GM06990 (cell line): ENCODE measurements at regions not wholly inside any gene's neighbourhood (a gene's known extent, or its start where the extent isn't known, plus 50 kb on each side); places are given as distances from the start of the nearest gene placed in this dataset.

Experiments
- DNase-seq: peaks from one replicate; pipeline ENCODE4 v3.0.0-alpha.2; 2011; ENCODE audit not compliant: insufficient read length; ENCODE audit errors: extremely low read depth
- H3K27me3 ChIP-seq: replicated peaks from 2 replicates; pipeline ENCODE4 v1.6.0; 2011; ENCODE audit warnings: low read length; ENCODE audit not compliant: control insufficient read depth, insufficient read depth
- H3K36me3 ChIP-seq: 2 replicates; pipeline ENCODE4 v1.5.1; 2011; ENCODE audit warnings: low read length; ENCODE audit not compliant: control insufficient read depth, insufficient read depth
- H3K4me3 ChIP-seq: replicated peaks from 2 replicates; pipeline ENCODE4 v1.5.1; 2011; ENCODE audit warnings: low read depth, mild to moderate bottlenecking, control low read depth, low read length
- TF ChIP-seq, protein P1 (sequence below): IDR thresholded peaks from 2 replicates; pipeline ENCODE4 v1.5.1; 2011; ENCODE audit warnings: low read length, control low read depth, mild to moderate bottlenecking, inconsistent platforms; ENCODE audit not compliant: insufficient read depth, poor library complexity, severe bottlenecking

DNA sequence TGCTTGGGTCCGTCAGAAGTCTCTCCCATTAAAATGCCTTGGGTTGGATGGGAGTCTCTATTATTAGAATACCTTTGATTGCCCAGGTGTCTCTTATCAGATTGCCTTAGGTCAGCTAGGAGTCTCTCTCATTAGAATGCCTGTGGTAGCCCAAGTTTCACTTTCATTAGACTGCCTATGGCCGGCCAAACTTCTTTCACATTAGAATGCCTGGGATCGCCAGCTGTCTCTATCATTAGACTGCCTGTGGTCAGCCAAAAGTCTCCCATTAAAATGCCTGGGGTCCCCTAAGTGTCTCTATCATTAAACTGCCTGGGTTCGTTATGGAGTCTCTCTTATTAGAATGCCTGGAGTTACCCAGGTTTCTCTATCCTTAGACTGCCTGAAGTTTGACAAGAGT is 1476.7 kb downstream of the UQCRFS1 start:
- TF ChIP-seq, protein P1, sequence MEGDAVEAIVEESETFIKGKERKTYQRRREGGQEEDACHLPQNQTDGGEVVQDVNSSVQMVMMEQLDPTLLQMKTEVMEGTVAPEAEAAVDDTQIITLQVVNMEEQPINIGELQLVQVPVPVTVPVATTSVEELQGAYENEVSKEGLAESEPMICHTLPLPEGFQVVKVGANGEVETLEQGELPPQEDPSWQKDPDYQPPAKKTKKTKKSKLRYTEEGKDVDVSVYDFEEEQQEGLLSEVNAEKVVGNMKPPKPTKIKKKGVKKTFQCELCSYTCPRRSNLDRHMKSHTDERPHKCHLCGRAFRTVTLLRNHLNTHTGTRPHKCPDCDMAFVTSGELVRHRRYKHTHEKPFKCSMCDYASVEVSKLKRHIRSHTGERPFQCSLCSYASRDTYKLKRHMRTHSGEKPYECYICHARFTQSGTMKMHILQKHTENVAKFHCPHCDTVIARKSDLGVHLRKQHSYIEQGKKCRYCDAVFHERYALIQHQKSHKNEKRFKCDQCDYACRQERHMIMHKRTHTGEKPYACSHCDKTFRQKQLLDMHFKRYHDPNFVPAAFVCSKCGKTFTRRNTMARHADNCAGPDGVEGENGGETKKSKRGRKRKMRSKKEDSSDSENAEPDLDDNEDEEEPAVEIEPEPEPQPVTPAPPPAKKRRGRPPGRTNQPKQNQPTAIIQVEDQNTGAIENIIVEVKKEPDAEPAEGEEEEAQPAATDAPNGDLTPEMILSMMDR, result no peak
- Histone ChIP-seq H3K4me3 (no peak overlapping the region), H3K36me3 (no peaks in the 10 kb centered on the region), H3K27me3 (no peaks in the 10 kb centered on the region)
- DNase-seq, result no peak

GRCh38 chr19:27735314-27735713 is 1477.6 kb downstream of the UQCRFS1 start:
- TF ChIP-seq, protein P1, result no peak
- H3K4me3 ChIP-seq, result no peak overlapping the region
- no peak for DNase-seq
- H3K27me3 ChIP-seq, result no peaks in the 10 kb centered on the region
- no peaks in the 10 kb centered on the region for H3K36me3 ChIP-seq

GRCh38 chr19:27734496-27735220 is 1478.3 kb downstream of the UQCRFS1 start:
- Histone ChIP-seq H3K36me3 (no peaks in the 10 kb centered on the region), H3K27me3 (no peaks in the 10 kb centered on the region), H3K4me3 (no peak overlapping the region)
- TF ChIP-seq, protein P1, result no peak
- no peak for DNase-seq

GRCh38 chr19:27733551-27734266 is 1479.2 kb downstream of the UQCRFS1 start:
- H3K4me3 ChIP-seq, result no peak overlapping the region
- H3K27me3 ChIP-seq, result no peaks in the 10 kb centered on the region
- TF ChIP-seq, protein P1, result no peak
- DNase-seq, result no peak
- H3K36me3 ChIP-seq, result no peaks in the 10 kb centered on the region

DNA sequence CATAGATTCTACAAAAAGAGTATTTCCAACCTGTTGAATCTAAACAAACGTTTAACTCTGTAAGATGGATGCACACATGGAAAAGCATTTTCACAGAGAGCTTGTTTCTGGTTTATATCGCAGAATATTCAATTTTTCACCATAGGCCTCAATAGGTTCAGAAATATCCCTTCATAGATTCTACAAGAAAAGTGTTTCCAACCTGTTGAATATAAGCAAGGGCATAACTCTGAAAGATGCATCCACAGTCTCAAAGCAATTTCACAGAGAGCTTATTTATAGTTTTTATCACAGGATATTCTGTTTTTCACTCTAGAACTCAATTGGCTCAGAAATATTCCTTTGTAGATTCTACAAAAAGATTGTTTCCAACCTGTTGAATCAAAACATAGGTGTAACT is 1483.6 kb downstream of the UQCRFS1 start:
- no peak for DNase-seq

More for the DNA sequence above, 1483.6 kb downstream of the UQCRFS1 start:
- no peaks in the 10 kb centered on the region for H3K27me3 ChIP-seq
- H3K4me3 ChIP-seq, result no peak overlapping the region
- TF ChIP-seq, protein P1, result no peak
- no peaks in the 10 kb centered on the region for H3K36me3 ChIP-seq
